ENCODE measurements at regions not wholly inside any gene's neighbourhood (a gene's known extent, or its start where the extent isn't known, plus 50 kb on each side); places are given as distances from the start of the nearest gene placed in this dataset.

DNA sequence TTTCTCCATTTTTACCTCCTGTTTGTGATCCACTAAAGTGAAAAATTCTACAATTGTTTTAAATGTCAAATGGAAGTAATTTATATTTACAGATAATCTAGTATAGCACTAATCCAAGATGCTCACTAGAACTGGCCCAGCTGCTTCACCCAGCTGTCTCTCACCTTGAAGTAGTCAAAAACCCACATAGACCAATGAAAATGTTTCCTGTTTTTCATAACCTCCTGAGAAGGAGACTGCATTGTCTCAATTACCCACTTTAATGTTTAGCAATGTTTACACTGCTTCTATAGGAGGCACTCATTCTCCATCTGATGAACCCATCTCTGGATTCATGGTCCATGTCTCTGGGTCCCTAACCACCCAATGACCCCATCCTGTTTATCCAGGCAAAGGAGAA lies 56.1 kb upstream of the ADO start:
- TF ChIP-seq, protein P1, sequence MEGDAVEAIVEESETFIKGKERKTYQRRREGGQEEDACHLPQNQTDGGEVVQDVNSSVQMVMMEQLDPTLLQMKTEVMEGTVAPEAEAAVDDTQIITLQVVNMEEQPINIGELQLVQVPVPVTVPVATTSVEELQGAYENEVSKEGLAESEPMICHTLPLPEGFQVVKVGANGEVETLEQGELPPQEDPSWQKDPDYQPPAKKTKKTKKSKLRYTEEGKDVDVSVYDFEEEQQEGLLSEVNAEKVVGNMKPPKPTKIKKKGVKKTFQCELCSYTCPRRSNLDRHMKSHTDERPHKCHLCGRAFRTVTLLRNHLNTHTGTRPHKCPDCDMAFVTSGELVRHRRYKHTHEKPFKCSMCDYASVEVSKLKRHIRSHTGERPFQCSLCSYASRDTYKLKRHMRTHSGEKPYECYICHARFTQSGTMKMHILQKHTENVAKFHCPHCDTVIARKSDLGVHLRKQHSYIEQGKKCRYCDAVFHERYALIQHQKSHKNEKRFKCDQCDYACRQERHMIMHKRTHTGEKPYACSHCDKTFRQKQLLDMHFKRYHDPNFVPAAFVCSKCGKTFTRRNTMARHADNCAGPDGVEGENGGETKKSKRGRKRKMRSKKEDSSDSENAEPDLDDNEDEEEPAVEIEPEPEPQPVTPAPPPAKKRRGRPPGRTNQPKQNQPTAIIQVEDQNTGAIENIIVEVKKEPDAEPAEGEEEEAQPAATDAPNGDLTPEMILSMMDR (IDR thresholded peaks at IDR 0.05; ENCODE audit: low read length): no peak
- TF ChIP-seq EZH2 (IDR thresholded peaks at IDR 0.05; ENCODE audit: borderline replicate concordance, low read length): no peak

Data from OCI-LY1 (cell line).